HL-60 (cell line): ENCODE measurements at regions not wholly inside any gene's neighbourhood (a gene's known extent, or its start where the extent isn't known, plus 50 kb on each side); places are given as distances from the start of the nearest gene placed in this dataset.

Experiments
- POLR2AphosphoS5 ChIP-seq: IDR thresholded peaks from 2 replicates; pipeline ENCODE4 v1.6.1; 2012; ENCODE audit warnings: low read depth
- TF ChIP-seq, protein P1 (sequence below): IDR thresholded peaks from one replicate; pipeline ENCODE4 v1.5.1; 2011; ENCODE audit warnings: low read length, control low read depth, inconsistent platforms; ENCODE audit not compliant: insufficient read depth

DNA sequence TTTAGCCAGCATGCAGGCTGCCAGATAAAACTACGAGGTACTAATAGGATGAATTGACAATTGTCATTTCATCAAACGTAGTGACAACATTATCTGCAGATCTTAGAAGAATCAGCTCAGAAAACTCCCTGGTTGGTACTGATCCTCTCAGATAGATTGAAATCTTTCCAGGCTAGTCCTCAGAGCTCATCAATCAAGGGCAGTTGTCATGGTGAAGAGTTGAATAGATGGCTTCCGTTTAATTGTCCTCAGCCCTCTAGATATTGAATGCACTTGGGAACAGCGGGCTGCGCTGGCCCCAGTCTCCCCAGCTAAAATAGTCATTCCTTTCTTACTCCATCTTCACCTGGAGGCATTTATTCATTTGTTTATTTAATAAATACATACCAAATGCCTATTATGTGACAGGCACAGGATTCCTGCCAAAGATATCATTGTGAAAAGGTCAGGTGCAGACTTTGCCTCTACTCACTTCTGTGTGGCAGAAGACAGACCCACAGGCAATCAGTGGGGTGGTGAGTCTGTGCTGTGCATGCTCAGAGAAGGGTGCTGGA is 1081.6 kb downstream of the TYW1 start:
- TF ChIP-seq, protein P1, sequence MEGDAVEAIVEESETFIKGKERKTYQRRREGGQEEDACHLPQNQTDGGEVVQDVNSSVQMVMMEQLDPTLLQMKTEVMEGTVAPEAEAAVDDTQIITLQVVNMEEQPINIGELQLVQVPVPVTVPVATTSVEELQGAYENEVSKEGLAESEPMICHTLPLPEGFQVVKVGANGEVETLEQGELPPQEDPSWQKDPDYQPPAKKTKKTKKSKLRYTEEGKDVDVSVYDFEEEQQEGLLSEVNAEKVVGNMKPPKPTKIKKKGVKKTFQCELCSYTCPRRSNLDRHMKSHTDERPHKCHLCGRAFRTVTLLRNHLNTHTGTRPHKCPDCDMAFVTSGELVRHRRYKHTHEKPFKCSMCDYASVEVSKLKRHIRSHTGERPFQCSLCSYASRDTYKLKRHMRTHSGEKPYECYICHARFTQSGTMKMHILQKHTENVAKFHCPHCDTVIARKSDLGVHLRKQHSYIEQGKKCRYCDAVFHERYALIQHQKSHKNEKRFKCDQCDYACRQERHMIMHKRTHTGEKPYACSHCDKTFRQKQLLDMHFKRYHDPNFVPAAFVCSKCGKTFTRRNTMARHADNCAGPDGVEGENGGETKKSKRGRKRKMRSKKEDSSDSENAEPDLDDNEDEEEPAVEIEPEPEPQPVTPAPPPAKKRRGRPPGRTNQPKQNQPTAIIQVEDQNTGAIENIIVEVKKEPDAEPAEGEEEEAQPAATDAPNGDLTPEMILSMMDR = no peak
- TF ChIP-seq POLR2AphosphoS5 = no peak
